Hepatocyte (in vitro differentiated cells): ENCODE measurements at regions not wholly inside any gene's neighbourhood (a gene's known extent, or its start where the extent isn't known, plus 50 kb on each side); places are given as distances from the start of the nearest gene placed in this dataset.

Experiments used
- DNase-seq: peaks from one replicate; pipeline ENCODE4 v3.0.0-alpha.2; 2016; ENCODE audit warnings: low spot score
- H2AFZ ChIP-seq: fragments of 200-600 bp; sonication (generic); 2 replicates; pipeline ENCODE4 v1.6.0; 2016; ENCODE audit warnings: antibody characterized with exemption, mild to moderate bottlenecking
- H3K27ac ChIP-seq: fragments of 200-600 bp; sonication (generic); 2 replicates; pipeline ENCODE4 v1.5.1; 2016; ENCODE audit warnings: mild to moderate bottlenecking
- H3K27me3 ChIP-seq: fragments of 200-600 bp; sonication (generic); 2 replicates; pipeline ENCODE4 v1.6.1; 2016
- H3K36me3 ChIP-seq: fragments of 200-600 bp; sonication (generic); replicated peaks from 2 replicates; pipeline ENCODE4 v1.5.1; 2016; ENCODE audit warnings: low read depth; ENCODE audit not compliant: insufficient read depth
- H3K4me1 ChIP-seq: fragments of 200-600 bp; sonication (generic); 2 replicates; pipeline ENCODE4 v1.5.1; 2016; ENCODE audit warnings: mild to moderate bottlenecking, moderate library complexity; ENCODE audit not compliant: insufficient read depth
- H3K4me2 ChIP-seq: fragments of 200-600 bp; sonication (generic); 2 replicates; pipeline ENCODE4 v1.6.0; 2016
- H3K4me3 ChIP-seq: fragments of 200-600 bp; sonication (generic); 2 replicates; pipeline ENCODE4 v1.5.1; 2016; ENCODE audit warnings: mild to moderate bottlenecking
- H3K79me2 ChIP-seq: fragments of 200-600 bp; sonication (generic); 2 replicates; pipeline ENCODE4 v1.6.0; 2017; ENCODE audit warnings: mild to moderate bottlenecking
- H3K9me2 ChIP-seq: fragments of 200-600 bp; sonication (generic); replicated peaks from 2 replicates; pipeline ENCODE4 v1.6.0; 2017; ENCODE audit warnings: mild to moderate bottlenecking; ENCODE audit not compliant: insufficient read depth
- H3K9me3 ChIP-seq: fragments of 200-600 bp; sonication (generic); 2 replicates; pipeline ENCODE4 v1.5.1; 2016; ENCODE audit warnings: low read depth, mild to moderate bottlenecking
- H4K20me1 ChIP-seq: fragments of 200-600 bp; sonication (generic); 2 replicates; pipeline ENCODE4 v1.6.0; 2016; ENCODE audit warnings: mild to moderate bottlenecking; ENCODE audit not compliant: insufficient read depth, poor library complexity, severe bottlenecking
- CTCF ChIP-seq: fragments of 200-600 bp; sonication (generic); IDR thresholded peaks from 2 replicates; pipeline ENCODE4 v1.5.1; 2016; ENCODE audit warnings: antibody characterized with exemption, mild to moderate bottlenecking; ENCODE audit not compliant: poor library complexity
- EZH2 ChIP-seq: fragments of 200-600 bp; sonication (generic); IDR thresholded peaks from 2 replicates; pipeline ENCODE4 v1.6.1; 2016; ENCODE audit warnings: antibody characterized with exemption, mild to moderate bottlenecking, borderline replicate concordance
- EZH2phosphoT487 ChIP-seq: fragments of 200-600 bp; sonication (generic); IDR thresholded peaks from one replicate; pipeline ENCODE4 v1.6.1; 2018; ENCODE audit warnings: antibody characterized with exemption, mild to moderate bottlenecking, low read depth, moderate library complexity; ENCODE audit not compliant: unreplicated experiment, severe bottlenecking
- WGBS: methylation state at CpG from one replicate; pipeline ENCODE4 v1.1.6; 2016; ENCODE audit warnings: low lambda C conversion rate; ENCODE audit errors: missing lambda C conversion rate; 5-methylcytosine and 5-hydroxymethylcytosine counted together

GRCh38 chr2:61626827-61627226 lies 88.7 kb upstream of the XPO1 start:
- TF ChIP-seq EZH2 (no peak), CTCF (no peak), EZH2phosphoT487 (no peak)
- H3K27me3 ChIP-seq = no peaks in the 10 kb centered on the region
- H3K79me2 ChIP-seq = no peaks in the 10 kb centered on the region
- no peaks in the 10 kb centered on the region for H3K9me2 ChIP-seq
- no peaks in the 10 kb centered on the region for H3K9me3 ChIP-seq
- H3K4me2 ChIP-seq = no peak overlapping the region
- DNase-seq = no peak
- no peaks in the 10 kb centered on the region for H3K36me3 ChIP-seq
- WGBS = 100% methylated on average over 1 of the region's 1 CpG
- H4K20me1 ChIP-seq = no peaks in the 10 kb centered on the region
- no peaks in the 10 kb centered on the region for H3K4me1 ChIP-seq
- no peak overlapping the region for H3K4me3 ChIP-seq
- no peak overlapping the region for H3K27ac ChIP-seq
- H2AFZ ChIP-seq = no peak overlapping the region

GRCh38 chr2:61623747-61624146 lies 85.6 kb upstream of the XPO1 start:
- H3K27ac ChIP-seq = no peak overlapping the region
- H3K9me2 ChIP-seq = no peaks in the 10 kb centered on the region
- H3K36me3 ChIP-seq = no peaks in the 10 kb centered on the region
- WGBS = 94% methylated on average over 5 of the region's 5 CpGs
- no peak overlapping the region for H3K4me3 ChIP-seq
- no peak for DNase-seq
- peaks cover 5% of the 10 kb centered on the region for H3K4me1 ChIP-seq
- no peaks in the 10 kb centered on the region for H3K27me3 ChIP-seq
- no peak overlapping the region for H2AFZ ChIP-seq
- no peaks in the 10 kb centered on the region for H3K9me3 ChIP-seq
- TF ChIP-seq EZH2phosphoT487 (no peak), EZH2 (no peak), CTCF (no peak)
- no peaks in the 10 kb centered on the region for H4K20me1 ChIP-seq
- H3K4me2 ChIP-seq = no peak overlapping the region
- no peaks in the 10 kb centered on the region for H3K79me2 ChIP-seq

- H3K36me3 ChIP-seq = no peaks in the 10 kb centered on the region
- no peaks in the 10 kb centered on the region for H3K9me3 ChIP-seq
- no peak for TF ChIP-seq EZH2
- TF ChIP-seq EZH2phosphoT487 = no peak
- TF ChIP-seq CTCF = no peak
- H2AFZ ChIP-seq = no peak overlapping the region
- H3K27ac ChIP-seq = peak overlapping the region; percentile 57
- 41% methylated on average over 6 of the region's 6 CpGs for WGBS
- DNase-seq = peak; percentile 63
- no peak overlapping the region for H3K4me2 ChIP-seq
- H4K20me1 ChIP-seq = no peaks in the 10 kb centered on the region
- no peaks in the 10 kb centered on the region for H3K79me2 ChIP-seq
- no peaks in the 10 kb centered on the region for H3K27me3 ChIP-seq
- no peaks in the 10 kb centered on the region for H3K9me2 ChIP-seq
- H3K4me1 ChIP-seq = peaks cover 5% of the 10 kb centered on the region
- no peak overlapping the region for H3K4me3 ChIP-seq
Measured at GRCh38 chr2:61620244-61621159, 82.3 kb upstream of the XPO1 start.
